HG03060 (cell line): ENCODE measurements at regions not wholly inside any gene's neighbourhood (a gene's known extent, or its start where the extent isn't known, plus 50 kb on each side); places are given as distances from the start of the nearest gene placed in this dataset.

Source experiments
- ATAC-seq: cut with Tn5 transposase; IDR thresholded peaks from one replicate; pipeline ENCODE4 v1.9.1; 2021; ENCODE audit warnings: low read depth, moderate number of reproducible peaks; ENCODE audit not compliant: unreplicated experiment

DNA sequence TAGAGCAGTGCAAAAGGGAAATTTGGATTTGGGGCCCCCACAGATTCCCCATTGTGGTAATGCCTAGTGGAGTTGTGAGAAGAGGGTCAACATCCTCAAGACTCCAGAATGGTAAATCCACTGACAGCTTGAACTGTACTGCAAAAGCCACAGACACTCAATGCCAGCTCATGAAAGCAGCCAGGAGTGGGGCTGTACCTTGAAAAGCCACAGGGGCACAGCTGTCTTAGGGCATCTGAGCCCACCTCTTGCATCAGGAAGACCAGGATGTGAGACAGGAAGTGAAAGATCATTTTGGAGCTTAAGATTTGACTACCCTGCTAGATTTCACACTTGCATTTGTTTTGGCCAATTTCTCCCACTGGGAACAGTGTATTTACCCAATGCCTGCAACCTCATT, 1548.9 kb upstream of the PCDH20 start:
- no peak for ATAC-seq

GRCh38 chr13:62960723-62961122, 1545.1 kb upstream of the PCDH20 start:
- no peak for ATAC-seq

- no peak for ATAC-seq
Measured at GRCh38 chr13:62933809-62934208, 1518.2 kb upstream of the PCDH20 start.

- ATAC-seq = no peak
Measured at GRCh38 chr13:62932256-62932883, 1516.7 kb upstream of the PCDH20 start.

DNA sequence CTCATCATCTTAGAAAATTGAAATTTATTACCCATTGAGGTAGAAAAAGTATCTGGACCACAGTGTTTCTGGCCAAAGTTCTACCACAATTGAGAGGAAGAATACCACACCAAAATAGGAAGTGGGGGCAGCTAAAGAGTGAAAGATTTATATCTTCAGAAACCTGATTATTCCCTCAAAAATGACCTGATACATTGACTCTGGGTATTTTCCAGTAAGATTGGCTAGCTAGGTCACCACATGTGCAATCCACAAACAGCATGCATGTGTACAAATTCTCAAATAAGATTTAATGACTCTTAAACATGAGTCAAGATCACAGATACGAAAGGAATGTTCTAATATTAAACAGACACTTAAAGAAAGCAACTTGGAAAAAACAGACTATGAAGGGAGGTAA, 1516.2 kb upstream of the PCDH20 start:
- ATAC-seq = no peak

GRCh38 chr13:62924395-62924794, 1508.7 kb upstream of the PCDH20 start:
- no peak for ATAC-seq

DNA sequence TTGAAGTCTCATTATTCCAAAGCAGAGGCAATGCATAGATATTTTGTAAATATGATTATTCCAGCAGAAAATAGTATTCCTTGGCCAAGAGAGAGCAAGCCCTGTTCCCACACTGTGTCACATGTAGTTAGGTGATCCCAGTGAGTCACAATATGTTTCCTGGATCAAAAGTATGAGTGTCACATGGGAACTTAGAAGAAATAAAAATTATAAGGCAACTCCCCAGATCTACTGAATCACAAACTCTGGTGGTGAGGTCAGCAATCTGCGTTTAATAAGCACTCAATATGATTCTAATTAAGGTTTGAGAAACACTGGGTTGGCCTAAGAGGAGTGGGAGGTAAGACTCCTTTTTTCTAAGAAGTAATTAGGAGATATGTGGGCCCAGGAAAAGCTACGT, 1504.5 kb upstream of the PCDH20 start:
- no peak for ATAC-seq

- ATAC-seq = no peak
Measured at GRCh38 chr13:62919491-62919890, 1503.8 kb upstream of the PCDH20 start.

GRCh38 chr13:62910541-62911060, 1495.0 kb upstream of the PCDH20 start:
- ATAC-seq = no peak

GRCh38 chr13:62908321-62908720, 1492.7 kb upstream of the PCDH20 start:
- ATAC-seq = no peak

- ATAC-seq = no peak
Measured at GRCh38 chr13:62906896-62907295, 1491.2 kb upstream of the PCDH20 start.

DNA sequence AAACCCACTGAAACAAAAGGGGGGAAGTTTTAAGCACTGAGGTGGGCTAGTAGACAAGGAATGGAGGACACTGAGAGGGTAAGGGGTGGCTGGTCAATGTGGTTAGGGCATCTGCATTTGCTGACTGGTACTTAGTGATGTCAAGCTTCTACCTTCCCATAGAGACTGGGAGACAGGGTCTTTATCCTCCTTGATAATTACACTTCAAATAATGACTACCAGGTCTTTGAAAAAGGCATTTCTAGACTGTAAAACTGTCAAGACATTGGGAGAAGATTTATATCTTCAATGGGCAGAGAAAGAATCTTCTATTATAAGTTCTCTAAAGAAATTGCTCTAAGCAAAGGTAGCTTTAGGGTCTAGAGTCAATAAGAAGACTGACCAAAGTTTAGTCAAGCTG, 1490.8 kb upstream of the PCDH20 start:
- ATAC-seq = no peak

DNA sequence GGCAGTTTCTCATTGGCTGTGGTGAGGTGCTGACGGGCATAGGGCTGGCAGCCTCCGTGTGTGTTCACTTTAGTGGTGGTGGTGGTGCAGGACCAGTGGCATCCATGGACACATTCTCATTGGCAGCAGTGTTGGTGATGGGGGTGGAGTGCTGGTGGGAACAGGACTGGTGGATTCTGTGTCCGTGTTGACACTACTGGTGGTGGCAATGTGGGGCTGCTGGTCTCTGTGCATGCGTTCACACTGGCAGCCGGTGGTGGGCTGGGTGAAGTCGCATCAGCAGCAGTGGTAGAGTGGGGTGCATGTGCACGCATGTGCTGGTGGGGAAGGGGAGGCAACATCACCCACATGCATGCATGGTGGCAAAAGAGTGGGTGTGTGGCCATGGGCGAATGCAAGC, 1471.4 kb upstream of the PCDH20 start:
- no peak for ATAC-seq

DNA sequence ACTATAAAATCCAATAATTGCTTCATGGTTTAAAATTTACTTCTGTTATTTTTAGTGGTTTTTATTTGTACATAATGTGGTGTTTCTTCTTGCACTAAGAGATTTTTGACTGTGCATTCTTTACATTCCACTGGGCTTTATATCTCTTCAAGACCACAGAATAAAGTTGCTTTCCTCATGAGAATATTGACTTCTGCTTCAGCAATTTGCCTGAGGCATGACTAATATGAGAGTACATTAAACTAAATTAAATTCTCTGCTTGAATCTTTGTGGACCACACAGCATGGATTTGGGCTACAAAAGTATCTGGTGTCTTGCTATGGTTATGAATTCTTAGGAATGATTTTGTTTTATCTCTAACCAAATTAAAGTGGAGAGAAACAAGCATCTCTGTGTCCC, 1463.4 kb upstream of the PCDH20 start:
- no peak for ATAC-seq

DNA sequence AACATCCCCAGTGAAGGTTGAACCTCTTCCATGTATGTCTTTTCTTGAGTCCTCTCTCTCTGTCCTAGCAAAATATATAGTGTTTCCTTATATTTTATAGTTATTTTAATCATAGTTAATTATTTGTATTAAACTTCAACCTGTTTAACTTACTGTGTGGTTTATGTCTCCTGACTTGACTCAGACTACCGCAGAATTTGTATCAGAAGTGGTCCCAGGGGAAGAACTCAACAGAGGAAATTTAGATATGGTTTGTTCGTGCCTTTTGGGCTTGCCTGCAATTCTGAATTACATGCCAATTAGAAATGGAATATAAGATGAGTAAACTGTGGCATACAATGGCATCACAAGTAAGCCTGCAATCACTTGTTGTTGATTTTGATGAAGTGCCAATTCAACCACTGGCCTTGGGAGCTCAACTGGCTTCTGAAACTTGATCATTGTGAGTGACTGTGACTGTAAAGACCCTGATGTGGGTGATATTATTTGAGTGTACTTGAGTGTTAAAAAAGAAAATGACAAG, 1459.5 kb upstream of the PCDH20 start:
- ATAC-seq = no peak

- ATAC-seq = no peak
Measured at GRCh38 chr13:62850331-62850730, 1434.7 kb upstream of the PCDH20 start.

DNA sequence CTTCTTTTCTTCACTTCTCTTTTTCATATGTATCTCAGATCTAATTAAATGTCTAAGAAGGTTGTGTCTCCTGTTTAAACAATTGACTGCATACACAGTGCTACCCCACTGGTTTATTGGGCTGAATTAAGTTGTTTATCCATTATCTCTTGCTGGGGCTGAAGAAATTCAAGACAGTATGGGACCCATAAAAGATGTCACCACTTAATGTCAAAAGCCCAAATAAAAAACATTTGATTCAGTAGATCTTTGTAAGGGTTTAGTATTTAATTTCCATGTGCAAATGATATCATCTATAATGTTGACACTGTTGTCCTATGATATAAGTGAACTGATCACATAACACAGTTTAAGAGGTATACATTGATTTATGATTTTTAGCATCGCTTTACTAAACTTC, 1431.9 kb upstream of the PCDH20 start:
- ATAC-seq = no peak

GRCh38 chr13:62846302-62846701, 1430.7 kb upstream of the PCDH20 start:
- ATAC-seq = no peak

DNA sequence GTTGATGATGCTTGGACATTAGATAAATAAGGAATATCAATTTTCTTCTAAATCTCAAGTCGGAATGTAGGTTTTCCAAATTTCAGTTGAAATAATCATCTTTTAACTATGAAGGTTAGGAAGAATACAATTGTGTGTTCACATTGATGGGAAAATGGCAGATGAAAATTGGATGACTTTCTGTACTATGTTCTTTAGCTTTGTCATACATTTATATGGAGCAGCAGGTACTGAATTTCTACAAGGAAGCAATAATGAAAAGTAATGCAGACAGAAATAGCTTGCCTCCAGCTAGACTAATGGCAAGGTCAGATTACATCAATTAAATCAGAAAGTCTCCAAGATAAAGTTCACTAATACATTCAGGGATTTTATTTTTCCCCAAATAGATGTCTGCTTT, 1423.7 kb upstream of the PCDH20 start:
- no peak for ATAC-seq

- no peak for ATAC-seq
Measured at GRCh38 chr13:62838929-62839328, 1423.3 kb upstream of the PCDH20 start.

- ATAC-seq = no peak
Measured at GRCh38 chr13:62837895-62838294, 1422.2 kb upstream of the PCDH20 start.

DNA sequence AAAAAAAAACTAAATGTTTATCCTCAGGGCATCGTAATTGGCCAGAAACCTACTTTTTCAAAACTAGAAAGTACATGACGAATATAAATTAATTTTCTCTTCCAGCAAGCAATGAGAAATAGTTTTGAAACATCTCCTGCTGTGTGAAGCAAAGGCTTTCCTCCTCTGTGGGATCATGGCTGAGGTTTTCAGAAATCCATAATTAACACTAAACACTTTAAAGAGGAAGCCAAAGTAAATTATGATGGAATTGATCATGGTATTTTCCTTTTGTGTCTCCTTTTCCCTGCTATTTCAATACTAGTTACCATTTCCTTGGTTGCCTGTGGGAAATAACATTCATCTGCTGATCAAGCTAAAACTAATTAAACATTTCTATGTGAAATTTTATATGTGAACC, 1413.8 kb upstream of the PCDH20 start:
- ATAC-seq = no peak
